Chondrocyte (in vitro differentiated cells): ENCODE measurements at regions not wholly inside any gene's neighbourhood (a gene's known extent, or its start where the extent isn't known, plus 50 kb on each side); places are given as distances from the start of the nearest gene placed in this dataset.

Source experiments
- DNase-seq: peaks from one replicate; pipeline ENCODE4 v3.0.0; 2021; ENCODE audit warnings: mixed read lengths, low spot score
- H3K27ac Mint-ChIP-seq: one replicate; pipeline ENCODE4 v1.8.0; 2021; ENCODE audit warnings: mild to moderate bottlenecking, moderate library complexity, mixed read lengths; ENCODE audit not compliant: unreplicated experiment
- H3K27me3 Mint-ChIP-seq: 2 replicates; pipeline ENCODE4 v1.8.0; 2021; ENCODE audit warnings: low read depth, mixed read lengths
- H3K36me3 Mint-ChIP-seq: 2 replicates; pipeline ENCODE4 v1.8.0; 2021; ENCODE audit warnings: low read depth, mixed read lengths
- H3K4me1 Mint-ChIP-seq: 2 replicates; pipeline ENCODE4 v1.8.0; 2021; ENCODE audit warnings: low read depth, mild to moderate bottlenecking, mixed read lengths
- H3K4me3 Mint-ChIP-seq: one replicate; pipeline ENCODE4 v1.8.0; 2021; ENCODE audit warnings: mild to moderate bottlenecking, moderate library complexity, mixed read lengths; ENCODE audit not compliant: unreplicated experiment
- H3K9me3 Mint-ChIP-seq: 2 replicates; pipeline ENCODE4 v1.8.0; 2021; ENCODE audit warnings: low read depth, mixed read lengths
- CTCF ChIP-seq: fragments of 200-600 bp; sonication (generic); IDR thresholded peaks from 2 replicates; pipeline ENCODE4 v1.5.0; 2021; ENCODE audit warnings: antibody characterized with exemption, mild to moderate bottlenecking, moderate library complexity

- H3K9me3 Mint-ChIP-seq, result peaks cover 15% of the 10 kb centered on the region
- no peak for TF ChIP-seq CTCF
- no peaks in the 10 kb centered on the region for H3K36me3 Mint-ChIP-seq
- no peaks in the 10 kb centered on the region for H3K27me3 Mint-ChIP-seq
- no peak overlapping the region for H3K4me3 Mint-ChIP-seq
- DNase-seq, result peak; percentile 56
- no peak overlapping the region for H3K27ac Mint-ChIP-seq
- H3K4me1 Mint-ChIP-seq, result no peaks in the 10 kb centered on the region
Measured at GRCh38 chrX:99348256-99348655, 1061.8 kb downstream of the PCDH19 start.

GRCh38 chrX:99308302-99308701 lies 1101.8 kb downstream of the PCDH19 start:
- Mint-ChIP-seq H3K36me3 (no peaks in the 10 kb centered on the region), H3K9me3 (no peaks in the 10 kb centered on the region), H3K4me3 (no peak overlapping the region), H3K27me3 (no peaks in the 10 kb centered on the region), H3K4me1 (no peaks in the 10 kb centered on the region), H3K27ac (no peak overlapping the region)
- DNase-seq, result no peak
- no peak for TF ChIP-seq CTCF

GRCh38 chrX:99305573-99305972 lies 1104.5 kb downstream of the PCDH19 start:
- Mint-ChIP-seq H3K27ac (no peak overlapping the region), H3K36me3 (no peaks in the 10 kb centered on the region), H3K4me3 (no peak overlapping the region), H3K4me1 (peaks cover 4% of the 10 kb centered on the region), H3K27me3 (no peaks in the 10 kb centered on the region), H3K9me3 (no peaks in the 10 kb centered on the region)
- TF ChIP-seq CTCF, result no peak
- DNase-seq, result no peak

GRCh38 chrX:99301990-99302389 lies 1108.1 kb downstream of the PCDH19 start:
- TF ChIP-seq CTCF, result peak; percentile 70
- H3K27me3 Mint-ChIP-seq, result peaks cover 4% of the 10 kb centered on the region
- H3K4me3 Mint-ChIP-seq, result no peak overlapping the region
- H3K9me3 Mint-ChIP-seq, result no peaks in the 10 kb centered on the region
- no peak overlapping the region for H3K27ac Mint-ChIP-seq
- H3K36me3 Mint-ChIP-seq, result no peaks in the 10 kb centered on the region
- DNase-seq, result no peak
- peaks cover 4% of the 10 kb centered on the region for H3K4me1 Mint-ChIP-seq

- H3K27me3 Mint-ChIP-seq, result no peaks in the 10 kb centered on the region
- no peak for TF ChIP-seq CTCF
- no peak for DNase-seq
- no peaks in the 10 kb centered on the region for H3K36me3 Mint-ChIP-seq
- H3K4me3 Mint-ChIP-seq, result no peak overlapping the region
- H3K4me1 Mint-ChIP-seq, result no peaks in the 10 kb centered on the region
- peaks cover 26% of the 10 kb centered on the region for H3K9me3 Mint-ChIP-seq
- no peak overlapping the region for H3K27ac Mint-ChIP-seq
Measured at GRCh38 chrX:99271641-99272040, 1138.4 kb downstream of the PCDH19 start.
